VCaP (cell line): ENCODE measurements at regions not wholly inside any gene's neighbourhood (a gene's known extent, or its start where the extent isn't known, plus 50 kb on each side); places are given as distances from the start of the nearest gene placed in this dataset.

Source experiments
- H3K27ac ChIP-seq: fragments of 450-650 bp; 2 replicates; pipeline ENCODE4 v1.5.1; 2017
- CTCF ChIP-seq: fragments of 450-650 bp; conservative IDR thresholded peaks from 2 replicates; pipeline ENCODE4 v1.5.1; 2017; ENCODE audit warnings: mild to moderate bottlenecking, moderate library complexity

DNA sequence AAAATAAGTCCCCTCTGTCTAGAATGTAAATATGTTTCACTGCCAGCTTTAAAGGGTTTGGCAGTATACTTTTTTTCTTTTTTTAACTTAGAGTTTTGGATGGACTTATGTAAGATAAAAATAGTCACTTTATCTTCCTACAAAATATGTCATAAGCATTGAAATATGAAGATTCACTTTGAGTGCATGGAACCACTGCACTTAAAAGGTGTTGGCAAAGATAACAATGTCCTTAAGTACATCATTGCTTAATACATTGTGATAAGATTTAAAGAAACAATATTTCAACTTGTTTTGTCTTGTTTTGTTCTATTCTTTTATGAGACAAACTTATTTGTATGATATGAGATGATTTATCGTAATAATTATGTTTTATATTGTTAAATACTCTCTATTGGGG, 66.3 kb upstream of the NAALADL2 start:
- no peak for TF ChIP-seq CTCF
- no peak overlapping the region for H3K27ac ChIP-seq
